PC-9 (cell line): ENCODE measurements at regions not wholly inside any gene's neighbourhood (a gene's known extent, or its start where the extent isn't known, plus 50 kb on each side); places are given as distances from the start of the nearest gene placed in this dataset.
A peak's percentile ranks its signal among the peaks of the same experiment; 100 is the strongest.

Experiments used
- BruUV-seq: library from RNA; stranded (reverse); fragments of 400-500 nt; replicated peaks from 2 replicates; lab custom pipeline; 2021; lab: Mats Ljungman, UMichigan
- CTCF ChIA-PET: fragments of 300-600 bp; sonication (Branson Sonifier 250); formaldehyde crosslinking; loops from one replicate; lab custom pipeline; 2022; ENCODE audit warnings: antibody characterized with exemption; lab: Charles Lee
- POLR2A ChIA-PET: fragments of 300-600 bp; sonication (Branson Sonifier 250); formaldehyde crosslinking; loops from one replicate; lab custom pipeline; 2022; ENCODE audit warnings: antibody characterized with exemption; ENCODE audit not compliant: unreplicated experiment; lab: Charles Lee
- DNase-seq, 2 experiments: peaks; one replicate each; pipeline versions ENCODE4 v3.0.0 to v3.0.0-alpha.2; 2015 to 2022; ENCODE audit warnings: mixed read lengths in 1 of 2
- H2AFZ ChIP-seq: fragments of 200-600 bp; sonication (generic); 2 replicates; pipeline ENCODE4 v1.8.1; 2017; ENCODE audit warnings: antibody characterized with exemption
- H3F3A ChIP-seq: fragments of 200-600 bp; sonication (generic); 2 replicates; pipeline ENCODE4 v1.8.1; 2017; ENCODE audit warnings: antibody characterized with exemption, mild to moderate bottlenecking, low read depth; ENCODE audit not compliant: insufficient read depth
- H3K27ac ChIP-seq: fragments of 200-600 bp; sonication (generic); 2 replicates; pipeline ENCODE4 v1.6.1; 2016; ENCODE audit warnings: mixed run types
- H3K27me3 ChIP-seq: fragments of 200-600 bp; sonication (generic); 2 replicates; pipeline ENCODE4 v1.6.1; 2016; ENCODE audit warnings: low read depth, mixed run types; ENCODE audit not compliant: insufficient read depth
- H3K36me3 ChIP-seq: fragments of 200-600 bp; sonication (generic); 2 replicates; pipeline ENCODE4 v1.6.1; 2016; ENCODE audit warnings: low read depth, mixed run types
- H3K4me1 ChIP-seq: fragments of 200-600 bp; sonication (generic); replicated peaks from 2 replicates; pipeline ENCODE4 v1.6.1; 2016; ENCODE audit warnings: mixed run types; ENCODE audit not compliant: insufficient read depth
- H3K4me2 ChIP-seq: fragments of 200-600 bp; sonication (generic); 2 replicates; pipeline ENCODE4 v1.6.1; 2017; ENCODE audit warnings: mixed run types
- H3K4me3 ChIP-seq: fragments of 200-600 bp; sonication (generic); 2 replicates; pipeline ENCODE4 v1.6.1; 2016; ENCODE audit warnings: mixed run types
- H3K79me2 ChIP-seq: fragments of 200-600 bp; sonication (generic); 2 replicates; pipeline ENCODE4 v1.6.1; 2017; ENCODE audit warnings: low read depth, mixed run types
- H3K9me2 ChIP-seq: fragments of 200-600 bp; sonication (generic); 2 replicates; pipeline ENCODE4 v1.8.1; 2017; ENCODE audit warnings: mild to moderate bottlenecking; ENCODE audit not compliant: insufficient read depth
- H3K9me3 ChIP-seq: fragments of 200-600 bp; sonication (generic); 2 replicates; pipeline ENCODE4 v1.8.1; 2016; ENCODE audit warnings: low read depth; ENCODE audit not compliant: insufficient read depth
- H4K20me1 ChIP-seq: fragments of 200-600 bp; sonication (generic); 2 replicates; pipeline ENCODE4 v1.8.1; 2017; ENCODE audit not compliant: insufficient read depth
- CTCF ChIP-seq: fragments of 200-600 bp; sonication (generic); conservative IDR thresholded peaks from 2 replicates; pipeline ENCODE4 v1.6.1; 2017; ENCODE audit warnings: mixed run types, antibody characterized with exemption, mild to moderate bottlenecking, moderate library complexity
- EZH2 ChIP-seq: fragments of 200-600 bp; sonication (generic); IDR thresholded peaks from 2 replicates; pipeline ENCODE4 v1.8.0; 2017; ENCODE audit warnings: antibody characterized with exemption, low read depth
- intact Hi-C: fragments of 100-400 bp; cut with micrococcal nuclease; formaldehyde crosslinking; loops from one replicate; pipeline ENCODE4 v1.10.0; 2022; ENCODE audit not compliant: unreplicated experiment

GRCh38 chr2:19189391-19189790, 169.0 kb downstream of the OSR1 start:
- BruUV-seq, result no TSS peak
- no peaks in the 10 kb centered on the region for H3K36me3 ChIP-seq
- ChIA-PET CTCF (no interaction called here), POLR2A (no interaction called here)
- no peak overlapping the region for H3K4me3 ChIP-seq
- no peaks in the 10 kb centered on the region for H3F3A ChIP-seq
- H3K27me3 ChIP-seq, result no peaks in the 10 kb centered on the region
- H3K4me1 ChIP-seq, result no peaks in the 10 kb centered on the region
- H3K4me2 ChIP-seq, result no peak overlapping the region
- H3K9me3 ChIP-seq, result 0 out of 2 replicates have a peak, but pooled peaks cover 5% of the 10 kb centered on the region
- no peak overlapping the region for H3K27ac ChIP-seq
- no peaks in the 10 kb centered on the region for H3K9me2 ChIP-seq
- intact Hi-C loops, result no loop called here
- no peaks in the 10 kb centered on the region for H3K79me2 ChIP-seq
- no peak overlapping the region for H2AFZ ChIP-seq
- H4K20me1 ChIP-seq, result no peaks in the 10 kb centered on the region
- DNase-seq, result peak in 1 of 2 experiments; percentile 10
- no peak for TF ChIP-seq EZH2
- no peak for TF ChIP-seq CTCF

GRCh38 chr2:19187323-19188020, 171.0 kb downstream of the OSR1 start:
- Histone ChIP-seq H3K27ac (no peak overlapping the region), H3K9me2 (no peaks in the 10 kb centered on the region), H4K20me1 (no peaks in the 10 kb centered on the region), H3K4me2 (no peak overlapping the region), H3K9me3 (0 out of 2 replicates have a peak, but pooled peaks cover 5% of the 10 kb centered on the region), H3K27me3 (no peaks in the 10 kb centered on the region), H3K79me2 (no peaks in the 10 kb centered on the region), H2AFZ (no peak overlapping the region), H3K4me3 (no peak overlapping the region), H3F3A (no peaks in the 10 kb centered on the region), H3K4me1 (no peaks in the 10 kb centered on the region), H3K36me3 (no peaks in the 10 kb centered on the region)
- ChIA-PET CTCF (no interaction called here), POLR2A (no interaction called here)
- DNase-seq, result peak in 1 of 2 experiments; percentile 33
- TF ChIP-seq CTCF, result no peak
- no peak for TF ChIP-seq EZH2
- intact Hi-C loops, result no loop called here
- BruUV-seq, result no TSS peak

GRCh38 chr2:19185086-19185485, 173.3 kb downstream of the OSR1 start:
- Histone ChIP-seq H3K4me3 (no peak overlapping the region), H3K79me2 (no peaks in the 10 kb centered on the region), H3F3A (no peaks in the 10 kb centered on the region), H3K9me2 (no peaks in the 10 kb centered on the region), H3K9me3 (peaks cover 5% of the 10 kb centered on the region; the same call in 1 of the 2 replicates), H2AFZ (no peak overlapping the region), H4K20me1 (no peaks in the 10 kb centered on the region), H3K4me1 (no peaks in the 10 kb centered on the region), H3K27ac (no peak overlapping the region), H3K36me3 (no peaks in the 10 kb centered on the region), H3K4me2 (no peak overlapping the region), H3K27me3 (no peaks in the 10 kb centered on the region)
- ChIA-PET POLR2A (no interaction called here), CTCF (no interaction called here)
- intact Hi-C loops, result no loop called here
- no peak for DNase-seq
- no peak for TF ChIP-seq EZH2
- no peak for TF ChIP-seq CTCF
- BruUV-seq, result no TSS peak
